ENCODE measurements at regions not wholly inside any gene's neighbourhood (a gene's known extent, or its start where the extent isn't known, plus 50 kb on each side); places are given as distances from the start of the nearest gene placed in this dataset.

GRCh38 chr3:72102112-72102616 lies 317.2 kb upstream of the PROK2 start:
- intact Hi-C loops (cut with micrococcal nuclease; ENCODE audit: unreplicated experiment), result no loop called here
- no TSS peak for BruUV-seq (replicated peaks)
- H4K20me1 ChIP-seq (ENCODE audit: insufficient read depth), result no peaks in the 10 kb centered on the region
- no peak overlapping the region for H2AFZ ChIP-seq
- ChIA-PET POLR2A (ENCODE audit: unreplicated experiment) (no interaction called here), CTCF (interaction anchor here (0.6 kb wide), 1 partner anchor 487 kb away, joined by 3 read pairs; no protein-coding TSS in a partner anchor)
- DNase-seq, result no peak
- peaks cover 38% of the 10 kb centered on the region for H3K27me3 ChIP-seq (ENCODE audit: insufficient read depth, low read depth)
- H3K9me3 ChIP-seq (ENCODE audit: insufficient read depth, low read depth), result no peaks in the 10 kb centered on the region
- H3K4me2 ChIP-seq, result no peak overlapping the region
- H3K4me3 ChIP-seq, result no peak overlapping the region
- H3K27ac ChIP-seq, result no peak overlapping the region
- no peaks in the 10 kb centered on the region for H3F3A ChIP-seq (ENCODE audit: insufficient read depth, low read depth)
- H3K79me2 ChIP-seq (ENCODE audit: low read depth), result no peaks in the 10 kb centered on the region
- H3K4me1 ChIP-seq (replicated peaks; ENCODE audit: insufficient read depth), result no peaks in the 10 kb centered on the region
- TF ChIP-seq CTCF (conservative IDR thresholded peaks at IDR 0.05) (no peak), EZH2 (IDR thresholded peaks at IDR 0.05; ENCODE audit: low read depth) (no peak)
- H3K9me2 ChIP-seq (ENCODE audit: insufficient read depth), result no peaks in the 10 kb centered on the region
- no peaks in the 10 kb centered on the region for H3K36me3 ChIP-seq (ENCODE audit: low read depth)

GRCh38 chr3:72101494-72101893 lies 316.5 kb upstream of the PROK2 start:
- H3K27ac ChIP-seq, result no peak overlapping the region
- no peaks in the 10 kb centered on the region for H3K9me2 ChIP-seq (ENCODE audit: insufficient read depth)
- H3K4me3 ChIP-seq, result no peak overlapping the region
- H2AFZ ChIP-seq, result no peak overlapping the region
- intact Hi-C loops (cut with micrococcal nuclease; ENCODE audit: unreplicated experiment), result no loop called here
- H3K79me2 ChIP-seq (ENCODE audit: low read depth), result no peaks in the 10 kb centered on the region
- no TSS peak for BruUV-seq (replicated peaks)
- no peak for TF ChIP-seq EZH2 (IDR thresholded peaks at IDR 0.05; ENCODE audit: low read depth)
- no peak for TF ChIP-seq CTCF (conservative IDR thresholded peaks at IDR 0.05)
- CTCF ChIA-PET, result no interaction called here
- no peaks in the 10 kb centered on the region for H3K4me1 ChIP-seq (replicated peaks; ENCODE audit: insufficient read depth)
- H3K27me3 ChIP-seq (ENCODE audit: insufficient read depth, low read depth), result peaks cover 38% of the 10 kb centered on the region
- no peaks in the 10 kb centered on the region for H4K20me1 ChIP-seq (ENCODE audit: insufficient read depth)
- POLR2A ChIA-PET (ENCODE audit: unreplicated experiment), result no interaction called here
- no peaks in the 10 kb centered on the region for H3F3A ChIP-seq (ENCODE audit: insufficient read depth, low read depth)
- no peak overlapping the region for H3K4me2 ChIP-seq
- H3K36me3 ChIP-seq (ENCODE audit: low read depth), result no peaks in the 10 kb centered on the region
- H3K9me3 ChIP-seq (ENCODE audit: insufficient read depth, low read depth), result no peaks in the 10 kb centered on the region
- no peak for DNase-seq

- ChIA-PET CTCF (no interaction called here), POLR2A (ENCODE audit: unreplicated experiment) (no interaction called here)
- no TSS peak for BruUV-seq (replicated peaks)
- H3K27ac ChIP-seq, result no peak overlapping the region
- no peak for DNase-seq
- no peaks in the 10 kb centered on the region for H3F3A ChIP-seq (ENCODE audit: insufficient read depth, low read depth)
- H3K4me3 ChIP-seq, result no peak overlapping the region
- H3K4me1 ChIP-seq (replicated peaks; ENCODE audit: insufficient read depth), result no peaks in the 10 kb centered on the region
- H3K9me3 ChIP-seq (ENCODE audit: insufficient read depth, low read depth), result no peaks in the 10 kb centered on the region
- no peak overlapping the region for H2AFZ ChIP-seq
- no peaks in the 10 kb centered on the region for H3K79me2 ChIP-seq (ENCODE audit: low read depth)
- peaks cover 44% of the 10 kb centered on the region for H3K27me3 ChIP-seq (ENCODE audit: insufficient read depth, low read depth)
- H3K4me2 ChIP-seq, result no peak overlapping the region; the same call in 1 of the 2 replicates
- no peaks in the 10 kb centered on the region for H3K36me3 ChIP-seq (ENCODE audit: low read depth)
- H3K9me2 ChIP-seq (ENCODE audit: insufficient read depth), result no peaks in the 10 kb centered on the region
- intact Hi-C loops (cut with micrococcal nuclease; ENCODE audit: unreplicated experiment), result no loop called here
- H4K20me1 ChIP-seq (ENCODE audit: insufficient read depth), result no peaks in the 10 kb centered on the region
- TF ChIP-seq CTCF (conservative IDR thresholded peaks at IDR 0.05) (no peak), EZH2 (IDR thresholded peaks at IDR 0.05; ENCODE audit: low read depth) (no peak)
Observed at GRCh38 chr3:72100601-72101187, 315.7 kb upstream of the PROK2 start.
